Bone marrow (tissue), 2 donors: ENCODE measurements at regions not wholly inside any gene's neighbourhood (a gene's known extent, or its start where the extent isn't known, plus 50 kb on each side); places are given as distances from the start of the nearest gene placed in this dataset.

Experiments
- DNase-seq, 2 donors: peaks; one replicate each; lab custom pipeline; 2025; lab: John Stamatoyannopoulos, UW

DNA sequence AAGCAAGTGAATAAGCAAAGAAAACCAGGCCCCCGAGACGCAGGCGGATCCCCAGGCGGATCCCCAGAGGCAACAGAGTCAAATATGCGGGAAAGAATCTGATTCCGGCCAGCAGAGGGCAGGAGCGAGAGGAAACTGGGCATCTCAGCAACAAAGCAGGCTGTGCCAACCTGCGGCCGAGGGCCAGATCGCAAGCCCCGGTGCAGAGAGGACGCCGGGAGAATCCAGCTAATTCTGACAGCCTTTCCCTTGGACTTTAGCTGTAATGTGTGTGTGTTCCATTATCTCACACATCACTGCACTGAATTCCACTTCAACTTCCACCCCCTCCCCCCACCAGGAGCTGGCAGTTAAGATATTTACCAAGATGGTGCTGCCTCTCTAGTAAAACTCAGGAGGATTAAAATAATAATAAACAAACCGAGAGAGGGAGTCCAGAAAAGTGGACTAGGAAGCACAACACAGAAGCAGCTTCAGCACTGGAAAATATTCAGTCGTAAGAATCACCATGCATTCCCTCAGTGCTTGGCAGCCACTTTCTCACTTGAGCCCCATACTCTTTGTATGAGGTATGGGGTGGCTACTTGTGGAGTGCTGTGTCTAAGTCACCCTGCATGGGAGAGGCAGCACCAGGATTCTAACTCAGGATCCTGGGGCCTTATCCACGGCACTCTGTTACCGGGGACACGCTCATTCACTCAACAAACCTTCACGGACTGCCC, 66.2 kb upstream of the SNX9 start:
- DNase-seq, result peak; percentile 47 to 61

- no peak for DNase-seq
Measured at GRCh38 chr6:157757430-157758403, 65.3 kb upstream of the SNX9 start.

DNA sequence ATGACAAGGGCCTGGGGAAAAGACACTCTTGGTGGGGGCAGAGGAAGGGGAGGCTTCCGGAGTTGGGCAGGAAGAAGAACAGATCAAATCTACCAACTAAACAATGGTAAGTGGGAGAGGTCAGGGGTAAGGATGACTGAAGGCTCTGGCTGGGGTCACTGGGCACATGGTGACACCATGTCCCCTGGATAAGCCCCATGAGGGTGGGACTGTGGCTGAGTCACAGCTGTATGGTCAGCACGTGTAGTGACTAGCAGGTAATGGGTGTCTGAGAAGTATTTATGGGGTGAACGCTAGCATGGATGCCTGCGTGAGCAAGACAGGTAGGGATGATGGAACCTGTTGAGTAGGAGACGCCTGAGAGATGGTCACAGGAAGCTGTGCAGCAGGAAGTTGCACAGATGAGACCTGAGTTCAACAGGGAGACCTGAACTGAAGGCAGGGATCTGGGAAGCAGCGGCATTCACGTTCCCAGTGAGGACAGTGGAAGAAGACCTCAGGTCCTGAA, 64.5 kb upstream of the SNX9 start:
- no peak for DNase-seq

GRCh38 chr6:157759028-157759427, 64.0 kb upstream of the SNX9 start:
- no peak for DNase-seq

DNA sequence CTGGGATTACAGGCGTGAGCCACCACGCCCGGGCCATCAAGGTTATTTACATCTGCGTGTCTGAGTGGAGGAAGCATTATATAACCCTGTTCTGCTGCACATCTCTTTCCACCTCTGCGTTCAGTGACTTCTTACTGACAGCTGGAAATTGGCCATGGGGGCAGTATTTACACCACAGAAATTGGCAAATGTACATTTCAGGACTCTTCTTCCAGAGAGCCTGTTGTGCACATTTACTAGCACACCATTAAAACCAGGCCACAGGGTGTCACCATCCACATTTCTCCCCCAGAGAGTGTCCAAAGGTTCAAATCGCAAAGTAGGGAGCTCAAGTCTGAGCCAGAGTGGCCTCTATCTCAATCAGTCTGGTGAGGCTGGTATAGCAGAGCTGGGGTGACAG, 62.9 kb upstream of the SNX9 start:
- no peak for DNase-seq

- peak in 1 of 2 donors; percentile 7 for DNase-seq
Measured at GRCh38 chr6:157760589-157761330, 62.3 kb upstream of the SNX9 start.

DNA sequence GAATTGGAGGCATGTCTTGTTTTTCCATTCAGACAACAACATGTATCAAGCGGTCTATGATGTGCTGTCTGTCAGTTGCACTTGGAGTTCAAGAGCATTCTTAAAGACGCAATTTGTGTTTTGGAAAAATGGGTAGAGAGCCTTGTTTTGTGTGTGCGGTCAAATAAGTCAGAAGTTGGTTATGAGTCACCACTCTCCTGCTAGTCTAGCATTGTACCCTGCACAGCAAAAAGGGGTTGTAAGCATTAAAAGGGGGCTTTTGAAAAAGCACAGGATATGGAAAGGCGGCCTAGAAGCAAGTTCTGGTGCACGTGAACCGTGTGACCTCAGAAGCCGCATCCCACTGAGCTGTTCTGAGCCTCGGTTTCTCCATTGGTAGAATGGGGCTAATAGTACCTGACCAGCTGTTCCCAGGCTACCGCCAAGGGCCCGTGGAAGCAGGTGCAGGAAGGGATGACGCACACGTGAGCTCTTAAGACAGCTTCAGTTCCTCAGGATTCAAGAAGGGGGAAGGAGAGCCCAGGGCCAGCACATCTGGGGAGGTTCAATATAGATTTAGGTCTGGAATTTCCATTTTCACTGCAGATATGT, 61.6 kb upstream of the SNX9 start:
- DNase-seq, result no peak

DNA sequence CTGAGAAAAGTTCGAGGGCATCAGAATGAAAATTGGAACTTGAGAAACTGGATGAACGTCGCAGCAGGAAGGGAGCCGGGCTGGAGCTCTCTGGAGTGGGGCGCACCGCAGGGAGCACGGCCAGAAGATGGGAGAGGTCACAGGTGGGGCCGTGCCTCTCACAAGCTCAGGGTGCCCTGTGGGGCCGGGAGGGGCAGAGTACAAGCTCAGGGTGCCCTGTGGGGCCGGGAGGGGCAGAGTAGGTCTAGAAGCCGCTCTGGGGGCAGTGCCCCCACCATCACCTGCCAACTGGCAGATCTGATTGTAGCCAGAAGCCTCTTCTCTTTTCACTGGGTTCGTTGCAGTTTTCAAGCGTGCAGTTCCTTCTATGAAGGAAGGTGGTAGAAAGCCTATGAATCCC, 61.1 kb upstream of the SNX9 start:
- DNase-seq, result no peak

DNA sequence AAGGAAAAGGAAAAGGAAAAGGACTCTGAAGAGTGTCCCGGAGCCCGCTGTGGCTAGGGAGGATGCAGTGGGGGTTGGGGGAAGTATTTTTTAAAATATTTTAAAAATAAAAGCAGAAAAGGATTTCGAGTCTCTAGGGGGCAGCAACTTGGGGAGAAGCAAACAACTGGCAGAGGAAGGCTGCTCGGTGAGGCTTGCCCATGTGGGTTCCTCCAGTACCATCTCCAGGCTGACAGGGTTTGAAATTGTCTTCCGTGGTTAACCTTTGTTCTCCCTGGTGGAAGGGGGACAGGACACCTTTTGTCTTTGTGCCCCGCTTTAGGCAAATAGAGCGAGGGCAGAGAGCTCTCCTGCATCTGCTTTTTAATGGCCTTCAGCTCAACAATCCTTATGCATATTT, 60.4 kb upstream of the SNX9 start:
- DNase-seq, result no peak

DNA sequence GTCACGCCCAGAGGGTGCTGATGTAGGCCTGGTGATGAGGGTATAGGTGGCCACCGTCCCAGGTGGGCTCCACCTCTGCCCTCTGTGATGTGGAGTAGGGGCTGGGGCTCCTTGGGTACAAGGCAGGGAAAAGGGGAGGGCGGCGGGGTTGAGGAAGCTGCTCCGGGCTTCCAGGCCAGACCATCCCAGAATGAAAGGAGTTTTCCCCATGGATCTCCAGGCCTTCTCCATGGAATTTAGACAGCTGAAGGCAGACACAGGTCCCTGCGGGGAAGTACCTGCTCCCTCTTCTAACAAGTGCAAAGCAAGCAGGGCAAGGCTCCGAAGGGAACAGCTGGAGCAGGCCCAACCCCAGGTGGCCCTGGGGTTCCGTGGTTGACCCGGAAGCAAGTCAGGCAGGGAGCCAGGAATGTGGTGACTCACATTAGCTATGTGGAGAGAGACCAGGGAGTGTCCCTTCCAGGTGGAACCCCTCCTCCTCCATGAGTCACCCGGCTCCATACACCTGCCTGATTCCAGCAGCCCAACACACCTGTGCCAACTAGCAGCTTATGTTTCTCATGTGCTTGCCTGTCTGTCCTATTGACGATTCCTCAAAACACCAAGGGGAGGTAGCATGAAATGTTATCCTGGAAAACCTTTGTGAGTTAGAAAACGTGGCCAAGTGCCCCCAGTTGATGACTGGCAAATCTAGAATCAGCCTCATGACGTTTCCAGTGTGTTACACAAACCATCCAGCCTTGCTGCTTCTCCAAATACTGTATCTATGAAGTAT, 59.7 kb upstream of the SNX9 start:
- DNase-seq, result no peak

GRCh38 chr6:157763904-157764177, 59.2 kb upstream of the SNX9 start:
- no peak for DNase-seq

GRCh38 chr6:157764178-157765068, 58.6 kb upstream of the SNX9 start:
- peak; percentile 45 to 98 for DNase-seq

GRCh38 chr6:157766901-157767774, 55.9 kb upstream of the SNX9 start:
- DNase-seq, result no peak

DNA sequence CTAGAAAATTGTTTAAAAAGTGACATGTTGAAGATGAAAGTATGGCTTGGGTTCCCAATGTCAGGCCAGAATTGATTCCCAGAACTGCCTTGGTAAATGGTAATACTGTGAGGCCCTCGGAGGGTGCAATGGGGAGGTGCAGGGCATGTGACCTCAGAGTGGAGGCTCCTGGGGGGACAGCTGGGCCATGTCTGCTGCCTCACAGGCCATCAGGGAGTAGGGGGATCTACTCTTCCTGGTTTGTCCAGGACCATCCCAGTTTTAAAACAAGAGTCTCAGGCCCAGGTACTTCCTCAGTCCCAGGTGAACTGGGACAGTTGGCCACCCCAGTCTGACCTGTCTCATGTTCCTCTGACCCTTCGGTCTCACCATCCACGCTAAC, 55.3 kb upstream of the SNX9 start:
- DNase-seq, result no peak

GRCh38 chr6:157768304-157768703, 54.7 kb upstream of the SNX9 start:
- DNase-seq, result peak in 1 of 2 donors; percentile 52

DNA sequence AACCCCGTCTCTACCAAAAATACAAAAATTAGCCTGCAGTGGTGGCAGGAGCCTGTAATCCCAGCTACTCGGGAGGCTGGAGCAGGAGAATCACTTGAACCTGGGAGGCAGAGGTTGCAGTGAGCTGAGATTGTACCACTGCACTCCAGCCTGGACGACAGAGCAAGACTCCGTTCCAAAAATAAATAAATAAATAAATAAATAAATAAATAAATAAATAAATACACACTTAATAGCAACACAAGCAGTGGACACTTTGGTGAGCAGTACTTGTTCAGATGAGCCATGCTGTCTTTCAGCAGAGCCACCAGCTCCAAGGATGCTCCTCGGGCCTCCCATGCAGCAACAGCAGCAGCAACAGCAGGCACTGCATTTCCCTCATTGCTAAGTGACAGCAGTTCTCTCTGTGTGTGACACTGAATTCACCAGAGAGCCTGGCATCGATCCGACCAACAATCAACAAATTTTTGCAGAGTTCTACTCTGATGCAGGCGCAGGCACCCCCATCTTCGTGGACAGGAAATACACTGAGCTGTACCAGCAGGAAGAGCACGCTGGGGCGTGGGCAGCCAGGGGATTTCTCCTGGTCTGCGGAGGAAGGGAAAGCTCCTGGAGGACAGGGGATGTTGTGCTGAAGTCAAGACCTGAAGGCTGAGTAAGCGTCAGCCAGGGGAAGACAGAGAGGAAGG, 54.0 kb upstream of the SNX9 start:
- DNase-seq, result no peak

GRCh38 chr6:157769776-157770426, 53.1 kb upstream of the SNX9 start:
- no peak for DNase-seq

GRCh38 chr6:157770946-157771345, 52.1 kb upstream of the SNX9 start:
- DNase-seq, result no peak
